ENCODE measurements at regions not wholly inside any gene's neighbourhood (a gene's known extent, or its start where the extent isn't known, plus 50 kb on each side); places are given as distances from the start of the nearest gene placed in this dataset.

GRCh38 chr10:81784111-81784597, 90.8 kb upstream of the NRG3 start:
- no peak overlapping the region for H3K4me3 ChIP-seq
- TF ChIP-seq Cebpa-rat (IDR thresholded peaks at IDR 0.05): no peak
- no peaks in the 10 kb centered on the region for H3K36me3 ChIP-seq
- H3K9ac ChIP-seq: no peak overlapping the region
- peaks cover 23% of the 10 kb centered on the region for H3K9me3 ChIP-seq
- H3K4me2 ChIP-seq: no peak overlapping the region
- H4K20me1 ChIP-seq: no peaks in the 10 kb centered on the region
- H3K4me1 ChIP-seq: no peaks in the 10 kb centered on the region
- no peaks in the 10 kb centered on the region for H3K27me3 ChIP-seq
- H3K27ac ChIP-seq: no peak overlapping the region

- H3K9ac ChIP-seq: no peak overlapping the region
- H3K4me2 ChIP-seq: no peak overlapping the region
- no peaks in the 10 kb centered on the region for H4K20me1 ChIP-seq
- no peaks in the 10 kb centered on the region for H3K9me3 ChIP-seq
- TF ChIP-seq Cebpa-rat (IDR thresholded peaks at IDR 0.05): peak; percentile 32; the same call in 1 of the 2 replicates
- H3K27me3 ChIP-seq: no peaks in the 10 kb centered on the region
- H3K36me3 ChIP-seq: no peaks in the 10 kb centered on the region
- no peak overlapping the region for H3K4me3 ChIP-seq
- H3K27ac ChIP-seq: no peak overlapping the region
- no peaks in the 10 kb centered on the region for H3K4me1 ChIP-seq
These were observed 82.3 kb upstream of the NRG3 start for GRCh38 chr10:81792729-81793128.

DNA sequence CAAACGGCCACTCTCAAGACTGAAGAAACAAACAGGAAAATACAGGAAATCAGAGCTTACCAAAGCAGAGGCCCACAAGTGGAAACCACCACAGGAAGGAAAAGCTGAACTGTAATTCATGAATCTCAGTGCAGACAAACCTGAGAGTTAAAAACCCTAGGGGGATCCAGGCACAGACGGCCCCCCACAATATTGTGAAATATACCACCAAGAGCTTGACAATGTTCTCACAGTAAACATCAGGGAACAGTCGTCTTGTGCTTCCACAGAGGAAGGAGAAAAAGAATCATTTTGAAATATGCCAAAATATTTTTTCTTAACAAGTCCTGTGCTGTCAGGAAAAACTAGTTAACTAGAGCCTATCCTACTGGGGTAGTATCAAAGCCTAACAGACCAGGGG, 68.2 kb upstream of the NRG3 start:
- Histone ChIP-seq H3K4me1 (peaks cover 7% of the 10 kb centered on the region), H3K36me3 (no peaks in the 10 kb centered on the region), H3K27me3 (no peaks in the 10 kb centered on the region), H3K4me2 (peak overlapping the region; percentile 25; the same call in 1 of the 2 replicates), H3K4me3 (no peak overlapping the region), H3K9me3 (peaks cover 27% of the 10 kb centered on the region; the same call in 1 of the 2 replicates), H3K9ac (no peak overlapping the region), H3K27ac (no peak overlapping the region), H4K20me1 (no peaks in the 10 kb centered on the region)
- TF ChIP-seq Cebpa-rat (IDR thresholded peaks at IDR 0.05): no peak

GRCh38 chr10:81814842-81815241, 60.2 kb upstream of the NRG3 start:
- Histone ChIP-seq H4K20me1 (no peaks in the 10 kb centered on the region), H3K36me3 (no peaks in the 10 kb centered on the region), H3K27ac (no peak overlapping the region), H3K4me1 (no peaks in the 10 kb centered on the region), H3K4me3 (no peak overlapping the region), H3K9me3 (peaks cover 8% of the 10 kb centered on the region; the same call in 1 of the 2 replicates), H3K4me2 (no peak overlapping the region), H3K27me3 (no peaks in the 10 kb centered on the region), H3K9ac (no peak overlapping the region)
- no peak for TF ChIP-seq Cebpa-rat (IDR thresholded peaks at IDR 0.05)

DNA sequence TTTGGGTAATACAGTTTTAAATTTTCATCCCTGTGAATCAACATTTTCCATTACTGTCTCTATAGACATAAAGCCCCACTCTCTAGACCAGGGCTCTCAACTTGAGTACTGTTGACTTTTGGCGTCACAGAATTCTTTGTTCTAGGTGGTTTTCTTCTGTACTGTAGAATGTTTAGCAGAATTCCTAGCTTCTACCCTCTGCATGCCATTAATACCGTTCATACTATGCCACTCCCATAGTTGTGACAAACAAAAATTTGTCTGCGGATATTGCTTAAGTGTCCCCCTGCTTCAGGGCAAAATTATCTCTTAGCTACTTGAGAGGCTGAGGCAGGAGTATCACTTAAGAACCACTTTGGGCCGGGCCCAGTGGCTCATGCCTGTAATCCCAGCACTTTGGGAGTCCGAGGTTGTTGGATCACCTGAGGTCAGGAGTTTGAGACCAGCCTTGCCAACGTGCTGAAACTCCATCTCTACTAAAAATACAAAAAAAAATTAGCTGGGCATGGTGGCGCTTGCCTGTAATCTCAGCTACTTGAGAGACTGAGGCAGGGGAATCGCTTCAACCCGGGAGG, 57.3 kb upstream of the NRG3 start:
- Histone ChIP-seq H3K4me1 (no peaks in the 10 kb centered on the region), H3K27ac (no peak overlapping the region), H3K36me3 (no peaks in the 10 kb centered on the region), H3K27me3 (no peaks in the 10 kb centered on the region), H4K20me1 (no peaks in the 10 kb centered on the region), H3K4me3 (no peak overlapping the region), H3K9ac (no peak overlapping the region), H3K9me3 (no peaks in the 10 kb centered on the region), H3K4me2 (no peak overlapping the region)
- no peak for TF ChIP-seq Cebpa-rat (IDR thresholded peaks at IDR 0.05)

DNA sequence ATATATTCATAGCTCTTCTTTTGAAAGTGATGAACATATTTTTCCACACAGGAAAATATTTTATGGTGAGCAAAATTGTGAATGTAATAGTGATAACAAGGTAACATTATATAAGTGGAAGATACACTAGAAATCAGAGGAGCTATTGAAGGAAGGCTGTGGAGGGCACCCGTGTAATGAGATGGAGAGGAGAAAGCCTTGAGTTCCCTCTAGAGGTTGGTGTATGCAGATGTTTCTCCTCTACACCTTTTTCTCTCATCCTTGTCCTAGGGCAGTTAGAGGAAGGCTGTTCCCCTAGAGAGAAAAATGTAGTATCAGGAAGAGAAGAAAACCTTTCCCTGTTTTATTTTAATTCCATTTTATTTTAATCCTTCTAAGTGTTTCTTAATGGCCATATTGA, 54.6 kb upstream of the NRG3 start:
- no peak overlapping the region for H3K4me3 ChIP-seq
- no peak overlapping the region for H3K9ac ChIP-seq
- TF ChIP-seq Cebpa-rat (IDR thresholded peaks at IDR 0.05): no peak
- H3K36me3 ChIP-seq: no peaks in the 10 kb centered on the region
- no peak overlapping the region for H3K27ac ChIP-seq
- H3K9me3 ChIP-seq: no peaks in the 10 kb centered on the region
- H3K4me2 ChIP-seq: no peak overlapping the region
- H3K27me3 ChIP-seq: no peaks in the 10 kb centered on the region
- H4K20me1 ChIP-seq: no peaks in the 10 kb centered on the region
- no peaks in the 10 kb centered on the region for H3K4me1 ChIP-seq
